Fibroblast of pulmonary artery (primary cell): ENCODE measurements at regions not wholly inside any gene's neighbourhood (a gene's known extent, or its start where the extent isn't known, plus 50 kb on each side); places are given as distances from the start of the nearest gene placed in this dataset.

ENCODE experiments used
- DNase-seq: peaks from one replicate; pipeline ENCODE4 v3.0.0-alpha.2; 2010; ENCODE audit warnings: low read depth
- H3K4me3 ChIP-seq: replicated peaks from 2 replicates; pipeline ENCODE4 v1.5.1; 2011; ENCODE audit warnings: low read depth, mild to moderate bottlenecking, control low read depth, low read length, moderate library complexity
- TF ChIP-seq, protein P1 (sequence below): IDR thresholded peaks from 2 replicates; pipeline ENCODE4 v1.5.1; 2011; ENCODE audit warnings: mild to moderate bottlenecking, control low read depth, low read length, inconsistent platforms; ENCODE audit errors: missing control alignments

DNA sequence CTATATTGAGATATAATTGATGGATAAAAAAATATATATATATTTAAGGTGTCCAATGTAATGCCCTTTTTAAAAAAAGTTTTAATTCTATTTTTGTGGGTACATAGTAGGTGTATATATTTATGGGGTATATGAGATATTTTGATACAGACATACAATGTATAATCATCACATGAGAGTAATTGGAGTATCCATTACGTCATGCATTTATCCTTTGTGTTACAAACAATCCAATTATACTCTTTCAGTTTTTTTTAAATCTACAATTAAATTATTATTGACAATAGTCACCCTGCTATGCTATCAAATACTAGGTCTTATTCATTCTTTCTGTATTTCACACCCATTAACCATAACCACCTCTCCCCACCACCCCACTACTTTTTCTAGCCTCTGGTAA is 66.3 kb upstream of the DIPK2B start:
- H3K4me3 ChIP-seq: no peak overlapping the region
- no peak for DNase-seq
- TF ChIP-seq, protein P1, sequence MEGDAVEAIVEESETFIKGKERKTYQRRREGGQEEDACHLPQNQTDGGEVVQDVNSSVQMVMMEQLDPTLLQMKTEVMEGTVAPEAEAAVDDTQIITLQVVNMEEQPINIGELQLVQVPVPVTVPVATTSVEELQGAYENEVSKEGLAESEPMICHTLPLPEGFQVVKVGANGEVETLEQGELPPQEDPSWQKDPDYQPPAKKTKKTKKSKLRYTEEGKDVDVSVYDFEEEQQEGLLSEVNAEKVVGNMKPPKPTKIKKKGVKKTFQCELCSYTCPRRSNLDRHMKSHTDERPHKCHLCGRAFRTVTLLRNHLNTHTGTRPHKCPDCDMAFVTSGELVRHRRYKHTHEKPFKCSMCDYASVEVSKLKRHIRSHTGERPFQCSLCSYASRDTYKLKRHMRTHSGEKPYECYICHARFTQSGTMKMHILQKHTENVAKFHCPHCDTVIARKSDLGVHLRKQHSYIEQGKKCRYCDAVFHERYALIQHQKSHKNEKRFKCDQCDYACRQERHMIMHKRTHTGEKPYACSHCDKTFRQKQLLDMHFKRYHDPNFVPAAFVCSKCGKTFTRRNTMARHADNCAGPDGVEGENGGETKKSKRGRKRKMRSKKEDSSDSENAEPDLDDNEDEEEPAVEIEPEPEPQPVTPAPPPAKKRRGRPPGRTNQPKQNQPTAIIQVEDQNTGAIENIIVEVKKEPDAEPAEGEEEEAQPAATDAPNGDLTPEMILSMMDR: no peak

DNA sequence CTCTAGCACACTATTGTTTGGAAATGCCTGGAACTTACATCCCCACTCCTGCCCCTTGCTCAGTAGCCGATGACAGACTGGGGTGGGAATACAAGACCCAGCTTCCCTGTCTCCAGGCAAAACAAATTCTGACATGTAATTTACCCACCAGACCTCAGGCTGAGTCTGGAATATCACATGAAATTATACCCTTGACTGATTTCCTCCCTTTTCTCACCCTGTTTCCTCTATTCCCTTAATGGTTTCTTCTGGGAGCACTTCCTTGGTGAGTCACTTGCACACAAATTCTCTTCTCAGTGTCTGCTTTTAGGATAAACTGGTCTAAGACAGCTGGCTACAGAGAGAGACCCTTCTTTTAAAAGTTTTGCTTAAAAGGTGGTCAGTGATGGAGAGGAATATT is 65.8 kb upstream of the DIPK2B start:
- H3K4me3 ChIP-seq: no peak overlapping the region
- no peak for DNase-seq
- TF ChIP-seq, protein P1: no peak

DNA sequence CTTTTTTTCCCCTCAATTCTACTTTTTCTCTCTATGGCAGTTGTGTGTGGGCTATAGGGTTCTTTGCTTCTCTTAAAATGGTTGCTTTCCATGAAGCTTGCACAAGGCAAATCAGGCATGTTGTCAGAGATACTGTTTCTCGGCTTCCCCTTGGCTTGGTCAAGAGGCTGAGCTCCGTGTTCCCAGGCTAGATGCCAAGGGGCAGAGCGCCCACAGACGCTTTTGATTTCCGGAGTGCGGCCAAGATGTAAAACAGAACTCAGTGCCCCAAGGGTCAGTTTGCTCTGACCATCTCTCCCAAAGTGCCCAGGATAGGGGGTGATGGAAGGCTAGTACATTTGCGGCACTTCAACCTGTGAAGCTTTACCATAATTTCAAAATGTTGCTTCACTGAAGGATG is 64.2 kb upstream of the DIPK2B start:
- DNase-seq: no peak
- H3K4me3 ChIP-seq: no peak overlapping the region
- TF ChIP-seq, protein P1: no peak

DNA sequence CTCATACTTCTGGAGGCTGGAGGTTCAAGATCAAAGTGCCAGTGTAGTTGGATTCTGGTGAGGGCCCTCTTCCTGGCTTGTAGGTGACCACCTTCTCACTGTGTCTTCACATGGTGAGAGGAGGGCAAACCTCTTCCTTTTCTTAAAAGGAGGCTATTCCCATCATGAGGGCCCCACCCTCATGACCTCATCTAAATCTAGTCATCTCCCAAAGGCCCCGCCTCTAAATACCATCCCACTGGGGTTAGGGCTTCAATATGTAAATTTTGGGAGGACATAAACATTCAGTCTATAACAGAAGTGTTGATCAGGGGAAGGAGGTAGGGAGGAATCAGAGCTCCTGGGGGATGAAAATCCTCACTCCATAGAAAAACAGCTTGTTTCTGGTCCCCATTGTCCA is 60.8 kb upstream of the DIPK2B start:
- TF ChIP-seq, protein P1: no peak
- no peak overlapping the region for H3K4me3 ChIP-seq
- DNase-seq: no peak

DNA sequence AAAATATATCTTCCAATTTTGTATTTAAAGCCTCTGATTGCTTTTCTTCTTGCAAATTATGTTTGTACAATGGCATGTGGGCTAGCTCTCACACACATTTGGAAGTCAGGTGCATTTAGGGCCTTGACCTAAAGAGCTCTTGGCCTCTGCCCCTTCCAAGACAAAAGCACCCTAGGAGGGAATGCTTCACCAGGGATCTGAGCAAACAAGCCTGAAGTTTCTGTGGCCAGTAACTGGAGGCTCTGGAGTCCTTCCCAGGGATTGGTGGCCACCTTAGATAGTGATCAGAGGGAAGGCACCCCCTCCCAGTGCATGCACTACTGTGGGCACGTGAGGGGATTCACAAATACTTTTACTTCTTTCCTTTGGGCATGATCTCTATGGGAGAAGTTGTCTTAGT is 60.3 kb upstream of the DIPK2B start:
- no peak for DNase-seq
- H3K4me3 ChIP-seq: no peak overlapping the region
- TF ChIP-seq, protein P1: no peak

DNA sequence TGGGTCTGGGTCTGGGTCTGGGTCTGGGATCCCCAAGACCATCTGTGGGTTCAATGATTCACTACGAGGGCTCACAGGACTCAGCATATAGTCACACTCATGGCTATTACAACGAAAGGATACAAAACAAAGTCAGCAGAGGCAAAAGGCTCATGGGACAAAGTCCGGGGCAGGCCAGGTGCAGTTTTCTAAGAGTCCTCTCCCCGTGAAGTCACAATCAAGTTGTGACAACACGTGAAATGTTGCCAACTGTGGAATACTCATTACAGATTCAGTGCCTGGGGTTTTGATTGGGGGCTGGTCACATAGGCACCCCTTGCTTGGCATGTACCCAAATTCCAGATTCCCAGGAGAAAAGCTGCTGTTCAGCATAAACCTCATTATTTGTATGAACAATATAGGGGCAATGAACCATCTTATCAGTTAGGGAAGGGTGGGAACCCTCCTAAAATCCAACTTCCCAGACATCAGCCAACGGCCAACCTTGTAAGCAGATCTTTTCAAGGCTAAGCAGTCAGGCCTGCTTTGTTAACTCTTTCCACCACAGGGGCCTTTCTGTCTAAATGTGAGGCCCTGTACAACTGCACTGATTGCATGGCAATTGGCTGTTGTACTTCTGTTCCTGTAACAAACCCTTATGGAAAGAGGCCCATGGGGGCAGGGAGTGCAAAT is 58.2 kb upstream of the DIPK2B start:
- H3K4me3 ChIP-seq: no peak overlapping the region
- DNase-seq: no peak
- TF ChIP-seq, protein P1: no peak
